ENCODE measurements at regions not wholly inside any gene's neighbourhood (a gene's known extent, or its start where the extent isn't known, plus 50 kb on each side); places are given as distances from the start of the nearest gene placed in this dataset.

DNA sequence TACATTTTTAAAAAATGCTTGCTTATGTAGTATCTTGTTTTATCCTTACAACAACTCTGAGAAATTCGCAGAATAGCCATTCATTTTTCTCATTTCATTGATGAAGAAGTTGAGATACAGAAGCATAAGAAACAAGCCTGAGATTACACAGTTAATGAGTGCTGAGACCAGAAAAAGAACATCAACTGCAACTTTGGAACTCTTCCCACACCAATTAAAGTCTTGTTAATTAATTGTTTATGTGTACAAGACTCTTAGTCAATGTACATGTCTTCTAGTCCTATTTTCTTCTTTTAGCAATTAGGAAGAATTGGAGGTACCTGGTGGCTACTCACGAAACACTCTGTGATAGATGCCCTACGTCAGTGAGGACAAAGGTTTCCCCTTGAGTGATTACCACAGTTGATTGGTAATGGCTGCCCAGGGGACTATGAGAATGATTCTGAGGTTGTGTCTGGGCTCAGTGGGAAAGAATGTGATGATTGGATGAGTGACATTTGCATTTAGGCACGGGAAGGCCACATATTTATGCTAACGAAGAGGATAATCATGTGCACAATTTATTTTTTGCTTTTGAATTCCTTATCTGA is 187.4 kb upstream of the KCNK2 start:
- TF ChIP-seq, protein P1, sequence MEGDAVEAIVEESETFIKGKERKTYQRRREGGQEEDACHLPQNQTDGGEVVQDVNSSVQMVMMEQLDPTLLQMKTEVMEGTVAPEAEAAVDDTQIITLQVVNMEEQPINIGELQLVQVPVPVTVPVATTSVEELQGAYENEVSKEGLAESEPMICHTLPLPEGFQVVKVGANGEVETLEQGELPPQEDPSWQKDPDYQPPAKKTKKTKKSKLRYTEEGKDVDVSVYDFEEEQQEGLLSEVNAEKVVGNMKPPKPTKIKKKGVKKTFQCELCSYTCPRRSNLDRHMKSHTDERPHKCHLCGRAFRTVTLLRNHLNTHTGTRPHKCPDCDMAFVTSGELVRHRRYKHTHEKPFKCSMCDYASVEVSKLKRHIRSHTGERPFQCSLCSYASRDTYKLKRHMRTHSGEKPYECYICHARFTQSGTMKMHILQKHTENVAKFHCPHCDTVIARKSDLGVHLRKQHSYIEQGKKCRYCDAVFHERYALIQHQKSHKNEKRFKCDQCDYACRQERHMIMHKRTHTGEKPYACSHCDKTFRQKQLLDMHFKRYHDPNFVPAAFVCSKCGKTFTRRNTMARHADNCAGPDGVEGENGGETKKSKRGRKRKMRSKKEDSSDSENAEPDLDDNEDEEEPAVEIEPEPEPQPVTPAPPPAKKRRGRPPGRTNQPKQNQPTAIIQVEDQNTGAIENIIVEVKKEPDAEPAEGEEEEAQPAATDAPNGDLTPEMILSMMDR (IDR thresholded peaks at IDR 0.05; ENCODE audit: partially characterized antibody, unreplicated experiment), result no peak
- DNase-seq, result no peak
- Mint-ChIP-seq H3K27me3 (ENCODE audit: unreplicated experiment) (no peaks in the 10 kb centered on the region), H3K9me3 (ENCODE audit: unreplicated experiment) (no peaks in the 10 kb centered on the region), H3K36me3 (ENCODE audit: unreplicated experiment) (peaks cover 4% of the 10 kb centered on the region), H3K4me1 (ENCODE audit: low read depth, unreplicated experiment) (peaks cover 12% of the 10 kb centered on the region), H3K4me3 (ENCODE audit: unreplicated experiment) (no peak overlapping the region), H3K27ac (ENCODE audit: unreplicated experiment) (no peak overlapping the region)

DNA sequence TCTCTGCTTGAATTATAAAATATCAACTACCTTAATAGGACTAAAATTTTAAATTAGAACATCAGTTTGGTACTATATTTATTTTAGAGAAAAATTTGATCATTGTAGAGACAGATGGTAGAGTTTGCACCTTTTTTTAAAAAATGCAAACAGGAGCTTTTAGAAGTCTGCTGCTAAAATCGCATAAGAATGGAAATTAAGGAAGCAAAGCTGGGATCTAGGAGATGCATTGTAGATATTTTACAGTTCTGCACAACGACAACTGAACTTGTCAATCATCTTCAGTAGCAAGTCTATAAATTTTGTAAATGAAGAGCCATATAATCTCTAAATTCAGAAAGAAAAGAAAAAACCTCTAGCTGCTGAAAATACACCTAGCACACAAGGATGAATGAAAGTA is 185.6 kb upstream of the KCNK2 start:
- TF ChIP-seq, protein P1 (IDR thresholded peaks at IDR 0.05; ENCODE audit: partially characterized antibody, unreplicated experiment), result no peak
- peaks cover 4% of the 10 kb centered on the region for H3K36me3 Mint-ChIP-seq (ENCODE audit: unreplicated experiment)
- H3K4me1 Mint-ChIP-seq (ENCODE audit: low read depth, unreplicated experiment), result peaks cover 12% of the 10 kb centered on the region
- H3K27me3 Mint-ChIP-seq (ENCODE audit: unreplicated experiment), result no peaks in the 10 kb centered on the region
- H3K27ac Mint-ChIP-seq (ENCODE audit: unreplicated experiment), result no peak overlapping the region
- DNase-seq, result no peak
- no peaks in the 10 kb centered on the region for H3K9me3 Mint-ChIP-seq (ENCODE audit: unreplicated experiment)
- no peak overlapping the region for H3K4me3 Mint-ChIP-seq (ENCODE audit: unreplicated experiment)

DNA sequence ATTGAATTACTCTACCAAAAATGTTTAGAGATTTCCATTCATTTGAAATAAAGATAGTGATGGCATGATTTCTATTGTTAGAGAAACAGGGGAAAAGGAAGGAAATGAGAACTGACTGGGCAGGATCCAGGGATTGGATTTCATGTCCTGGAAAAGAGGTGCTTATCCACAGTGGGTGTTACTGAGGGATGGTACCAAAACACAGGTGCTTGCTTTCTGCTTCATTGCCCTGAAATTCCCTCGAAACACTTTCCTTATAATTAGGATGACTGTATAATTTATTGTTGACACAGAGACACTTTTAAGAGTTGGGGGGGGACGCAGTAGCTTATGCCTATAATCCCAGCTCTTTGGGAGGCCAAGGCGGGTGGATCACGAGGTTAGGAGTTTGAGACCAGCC is 185.0 kb upstream of the KCNK2 start:
- H3K4me1 Mint-ChIP-seq (ENCODE audit: low read depth, unreplicated experiment), result peaks cover 12% of the 10 kb centered on the region
- no peak overlapping the region for H3K27ac Mint-ChIP-seq (ENCODE audit: unreplicated experiment)
- TF ChIP-seq, protein P1 (IDR thresholded peaks at IDR 0.05; ENCODE audit: partially characterized antibody, unreplicated experiment), result no peak
- H3K36me3 Mint-ChIP-seq (ENCODE audit: unreplicated experiment), result peaks cover 4% of the 10 kb centered on the region
- H3K4me3 Mint-ChIP-seq (ENCODE audit: unreplicated experiment), result no peak overlapping the region
- DNase-seq, result no peak
- H3K9me3 Mint-ChIP-seq (ENCODE audit: unreplicated experiment), result no peaks in the 10 kb centered on the region
- H3K27me3 Mint-ChIP-seq (ENCODE audit: unreplicated experiment), result no peaks in the 10 kb centered on the region

DNA sequence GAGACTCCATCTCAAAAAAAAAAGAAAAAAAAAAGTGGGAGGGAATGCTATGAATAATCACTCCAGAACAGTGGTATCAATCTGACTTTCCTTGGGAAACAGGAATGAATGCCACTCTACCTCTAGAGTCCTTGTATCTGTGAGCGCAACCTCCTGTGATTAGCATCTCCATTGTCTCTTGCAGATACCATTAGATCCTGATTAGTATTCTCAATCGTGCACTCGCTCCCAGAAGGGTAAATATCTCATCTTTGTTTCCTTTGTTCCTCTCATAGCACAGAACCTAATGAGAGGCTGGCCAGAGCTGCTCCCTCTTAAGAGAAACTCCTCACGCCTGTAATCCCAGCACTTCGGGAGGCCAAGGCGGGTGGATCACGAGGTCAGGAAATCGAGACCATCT is 184.4 kb upstream of the KCNK2 start:
- no peaks in the 10 kb centered on the region for H3K9me3 Mint-ChIP-seq (ENCODE audit: unreplicated experiment)
- H3K27ac Mint-ChIP-seq (ENCODE audit: unreplicated experiment), result no peak overlapping the region
- peaks cover 4% of the 10 kb centered on the region for H3K36me3 Mint-ChIP-seq (ENCODE audit: unreplicated experiment)
- H3K27me3 Mint-ChIP-seq (ENCODE audit: unreplicated experiment), result no peaks in the 10 kb centered on the region
- H3K4me3 Mint-ChIP-seq (ENCODE audit: unreplicated experiment), result no peak overlapping the region
- DNase-seq, result no peak
- H3K4me1 Mint-ChIP-seq (ENCODE audit: low read depth, unreplicated experiment), result peaks cover 12% of the 10 kb centered on the region
- TF ChIP-seq, protein P1 (IDR thresholded peaks at IDR 0.05; ENCODE audit: partially characterized antibody, unreplicated experiment), result no peak

DNA sequence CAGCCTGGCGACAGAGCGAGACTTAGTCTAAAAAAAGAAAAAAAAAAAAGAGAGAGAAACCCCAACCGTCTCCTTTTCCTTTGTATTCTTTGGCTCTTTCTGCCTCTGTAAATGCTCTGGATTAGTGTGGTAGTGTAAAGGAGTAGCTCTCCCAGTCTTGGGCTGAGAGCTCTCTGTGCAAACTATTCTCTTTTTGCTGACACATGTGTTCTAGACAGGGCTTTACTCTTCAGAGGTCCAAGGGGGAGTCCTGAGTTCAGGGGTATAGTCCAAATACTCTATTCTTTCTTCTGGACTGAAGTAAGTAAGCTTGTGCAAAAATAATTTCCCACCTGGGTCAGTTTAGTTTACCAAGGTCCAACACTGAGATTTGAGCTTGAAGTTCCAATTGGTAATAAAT is 183.8 kb upstream of the KCNK2 start:
- H3K4me1 Mint-ChIP-seq (ENCODE audit: low read depth, unreplicated experiment), result peaks cover 12% of the 10 kb centered on the region
- H3K27me3 Mint-ChIP-seq (ENCODE audit: unreplicated experiment), result no peaks in the 10 kb centered on the region
- no peaks in the 10 kb centered on the region for H3K9me3 Mint-ChIP-seq (ENCODE audit: unreplicated experiment)
- no peaks in the 10 kb centered on the region for H3K36me3 Mint-ChIP-seq (ENCODE audit: unreplicated experiment)
- no peak overlapping the region for H3K4me3 Mint-ChIP-seq (ENCODE audit: unreplicated experiment)
- no peak for DNase-seq
- no peak overlapping the region for H3K27ac Mint-ChIP-seq (ENCODE audit: unreplicated experiment)
- TF ChIP-seq, protein P1 (IDR thresholded peaks at IDR 0.05; ENCODE audit: partially characterized antibody, unreplicated experiment), result no peak

Measured in glutamatergic neuron (in vitro differentiated cells).